Endothelial cell of umbilical vein (primary cell): ENCODE measurements at regions not wholly inside any gene's neighbourhood (a gene's known extent, or its start where the extent isn't known, plus 50 kb on each side); places are given as distances from the start of the nearest gene placed in this dataset.

Source experiments
- BruUV-seq: library from RNA; stranded (reverse); fragments of 400-500 nt; replicated peaks from 2 replicates; lab custom pipeline; 2021; lab: Mats Ljungman, UMichigan
- CTCF ChIA-PET: fragments of 300-600, 350-600 bp; sonication (Branson Sonifier 250); formaldehyde crosslinking; loops from one replicate; lab custom pipeline; 2021; ENCODE audit warnings: antibody characterized with exemption, inconsistent platforms; lab: Charles Lee
- POLR2A ChIA-PET: fragments of 300-600, 350-600 bp; sonication (Branson Sonifier 250); formaldehyde crosslinking; loops from one replicate; lab custom pipeline; 2021; ENCODE audit warnings: antibody characterized with exemption, inconsistent platforms; lab: Charles Lee
- DNase-seq: peaks from one replicate; pipeline ENCODE4 v3.0.0-alpha.2; 2011; ENCODE audit warnings: low read depth, low spot score
- FAIRE-seq: peaks from 2 replicates; lab custom pipeline; 2011; peaks lifted over from hg19 to GRCh38; lab: Jason Lieb, UNC
- H2AFZ ChIP-seq: 2 replicates; pipeline ENCODE4 v1.6.0; 2012; ENCODE audit warnings: low read depth, low read length, control low read depth, inconsistent platforms
- H3K27ac ChIP-seq: 2 replicates; pipeline ENCODE4 v1.5.1; 2011; ENCODE audit warnings: low read depth, mild to moderate bottlenecking, control low read depth, low read length, moderate library complexity; ENCODE audit not compliant: insufficient read depth
- H3K27me3 ChIP-seq, 2 experiments: 2 replicates each; pipeline versions ENCODE4 v1.6.0 to v1.6.1; 2011; ENCODE audit warnings: low read length in 2 of 2, mixed read lengths in 1 of 2; ENCODE audit not compliant: control insufficient read depth in 2 of 2, insufficient read depth in 2 of 2
- H3K36me3 ChIP-seq, 2 experiments: 2 replicates in 1 of 2; 3 replicates in 1 of 2; pipeline ENCODE4 v1.5.1; 2011; ENCODE audit warnings: low read length in 2 of 2, mild to moderate bottlenecking in 1 of 2, moderate library complexity in 1 of 2; ENCODE audit not compliant: control insufficient read depth in 2 of 2, insufficient read depth in 2 of 2; ENCODE audit errors: extremely low read depth in 1 of 2
- H3K4me1 ChIP-seq: 3 replicates; pipeline ENCODE4 v1.5.1; 2011; ENCODE audit warnings: mild to moderate bottlenecking, low read length; ENCODE audit not compliant: control insufficient read depth, insufficient read depth; ENCODE audit errors: extremely low read depth
- H3K4me2 ChIP-seq: 2 replicates; pipeline ENCODE4 v1.6.1; 2011; ENCODE audit warnings: low read length, control low read depth, mixed read lengths; ENCODE audit not compliant: insufficient read depth
- H3K4me3 ChIP-seq, 3 experiments: fragments of 200-600 bp in 1 of 3; sonication (generic), shearing (Covaris generic) in 1 of 3; replicated peaks in 1 of 3; 2 replicates each; pipeline ENCODE4 v1.5.1; 2011 to 2016; ENCODE audit warnings: control low read depth in 3 of 3, low read length in 3 of 3, mild to moderate bottlenecking in 2 of 3, inconsistent platforms in 1 of 3, low read depth in 1 of 3, moderate library complexity in 1 of 3; ENCODE audit not compliant: insufficient read depth in 1 of 3
- H3K79me2 ChIP-seq: 2 replicates; pipeline ENCODE4 v1.6.0; 2012; ENCODE audit warnings: low read length, inconsistent platforms; ENCODE audit not compliant: control insufficient read depth, insufficient read depth
- H3K9ac ChIP-seq: replicated peaks from 2 replicates; pipeline ENCODE3; 2011; ENCODE audit warnings: low read length, control low read depth; ENCODE audit not compliant: insufficient read depth; ENCODE audit errors: extremely low read depth
- H3K9me1 ChIP-seq: replicated peaks from 3 replicates; pipeline ENCODE4 v1.6.0; 2011; ENCODE audit warnings: mild to moderate bottlenecking, low read length; ENCODE audit not compliant: control insufficient read depth, insufficient read depth; ENCODE audit errors: extremely low read depth
- H3K9me3 ChIP-seq: replicated peaks from 2 replicates; pipeline ENCODE4 v1.5.1; 2012; ENCODE audit warnings: low read length, inconsistent platforms; ENCODE audit not compliant: control insufficient read depth, insufficient read depth
- H4K20me1 ChIP-seq: replicated peaks from 2 replicates; pipeline ENCODE3; 2011; ENCODE audit warnings: mild to moderate bottlenecking, low read length; ENCODE audit not compliant: control insufficient read depth, insufficient read depth; ENCODE audit errors: extremely low read depth
- EZH2 ChIP-seq: IDR thresholded peaks from 2 replicates; pipeline ENCODE4 v1.6.1; 2012; ENCODE audit warnings: borderline replicate concordance, low read depth, mild to moderate bottlenecking, moderate library complexity, low read length, inconsistent platforms; ENCODE audit not compliant: severe bottlenecking
- FOS ChIP-seq: IDR thresholded peaks from 2 replicates; pipeline ENCODE4 v1.6.1; 2011; ENCODE audit warnings: mild to moderate bottlenecking, low read length, moderate library complexity, borderline replicate concordance; ENCODE audit not compliant: insufficient read depth
- GATA2 ChIP-seq: IDR thresholded peaks from 2 replicates; pipeline ENCODE4 v1.7.0; 2011; ENCODE audit warnings: low read depth, mild to moderate bottlenecking, moderate library complexity, mixed read lengths, low read length; ENCODE audit not compliant: insufficient read length, insufficient read depth
- JUN ChIP-seq: IDR thresholded peaks from 2 replicates; pipeline ENCODE4 v1.6.1; 2011; ENCODE audit warnings: borderline replicate concordance, low read depth; ENCODE audit not compliant: insufficient read length, insufficient read depth
- MYC ChIP-seq: IDR thresholded peaks from one replicate; pipeline ENCODE4 v1.6.1; 2011; ENCODE audit warnings: mild to moderate bottlenecking, low read depth, low read length
- POLR2A ChIP-seq: IDR thresholded peaks from 2 replicates; pipeline ENCODE4 v1.6.1; 2012; ENCODE audit warnings: low read depth, mild to moderate bottlenecking, control low read depth, low read length
- POLR2AphosphoS5 ChIP-seq: IDR thresholded peaks from 2 replicates; pipeline ENCODE4 v1.6.1; 2012; ENCODE audit warnings: low read depth, mild to moderate bottlenecking, control low read depth, low read length, moderate library complexity; ENCODE audit not compliant: insufficient read depth
- dilution Hi-C: fragments of 300-500 bp; cut with MboI; formaldehyde crosslinking; loops from one replicate; pipeline ENCODE4 v1.15.0; 2019; ENCODE audit warnings: low sequenced_read_pairs; ENCODE audit not compliant: extremely low pct_ligation_motif_present
- intact Hi-C: fragments of 100-400 bp; cut with micrococcal nuclease; formaldehyde crosslinking; loops from one replicate; pipeline ENCODE4 v1.10.0; 2022
- TF ChIP-seq, protein P1 (sequence below): IDR thresholded peaks from 2 replicates; pipeline ENCODE4 v1.6.1; 2011; ENCODE audit not compliant: insufficient read depth, insufficient read length
- TF ChIP-seq, protein P2 (sequence below), 2 donors: IDR thresholded peaks; 1 replicate in 1 of 2; 2 replicates in 1 of 2; pipeline ENCODE4 v1.5.1; 2011; ENCODE audit warnings: low read length in 2 of 2, mild to moderate bottlenecking in 2 of 2, moderate library complexity in 2 of 2, control low read depth in 1 of 2, inconsistent platforms in 1 of 2, low read depth in 1 of 2; ENCODE audit not compliant: insufficient read depth in 1 of 2; ENCODE audit errors: extremely low read depth in 1 of 2

DNA sequence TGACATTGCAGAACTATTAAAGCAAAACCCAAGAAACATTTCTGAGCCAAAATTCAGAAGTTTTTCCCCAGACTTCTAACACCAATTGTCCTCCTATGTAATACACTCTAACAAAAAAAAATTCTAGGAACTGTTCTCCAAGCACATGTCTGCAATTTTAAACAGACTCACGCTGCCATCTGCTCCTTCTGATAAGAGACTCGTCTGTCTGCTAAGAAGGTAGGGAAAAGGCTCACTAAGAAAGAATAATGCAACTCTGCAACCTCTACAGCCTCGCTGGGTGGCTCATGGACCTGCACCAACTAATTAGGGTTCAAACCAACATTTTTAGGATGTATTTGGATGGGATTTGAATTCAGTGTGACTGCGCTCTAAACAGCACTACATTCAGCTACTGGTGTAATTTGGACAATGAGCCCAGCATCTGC is 366.5 kb downstream of the DSC3 start:
- ChIA-PET CTCF (no interaction called here), POLR2A (no interaction called here)
- dilution Hi-C loops: no loop called here

More for the DNA sequence above, 366.5 kb downstream of the DSC3 start:
- H3K4me1 ChIP-seq: no peaks in the 10 kb centered on the region
- TF ChIP-seq, protein P1, sequence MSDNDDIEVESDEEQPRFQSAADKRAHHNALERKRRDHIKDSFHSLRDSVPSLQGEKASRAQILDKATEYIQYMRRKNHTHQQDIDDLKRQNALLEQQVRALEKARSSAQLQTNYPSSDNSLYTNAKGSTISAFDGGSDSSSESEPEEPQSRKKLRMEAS: no peak
- TF ChIP-seq EZH2: no peak
- no peak for TF ChIP-seq POLR2A
- TF ChIP-seq POLR2AphosphoS5: no peak
- TF ChIP-seq, protein P2, sequence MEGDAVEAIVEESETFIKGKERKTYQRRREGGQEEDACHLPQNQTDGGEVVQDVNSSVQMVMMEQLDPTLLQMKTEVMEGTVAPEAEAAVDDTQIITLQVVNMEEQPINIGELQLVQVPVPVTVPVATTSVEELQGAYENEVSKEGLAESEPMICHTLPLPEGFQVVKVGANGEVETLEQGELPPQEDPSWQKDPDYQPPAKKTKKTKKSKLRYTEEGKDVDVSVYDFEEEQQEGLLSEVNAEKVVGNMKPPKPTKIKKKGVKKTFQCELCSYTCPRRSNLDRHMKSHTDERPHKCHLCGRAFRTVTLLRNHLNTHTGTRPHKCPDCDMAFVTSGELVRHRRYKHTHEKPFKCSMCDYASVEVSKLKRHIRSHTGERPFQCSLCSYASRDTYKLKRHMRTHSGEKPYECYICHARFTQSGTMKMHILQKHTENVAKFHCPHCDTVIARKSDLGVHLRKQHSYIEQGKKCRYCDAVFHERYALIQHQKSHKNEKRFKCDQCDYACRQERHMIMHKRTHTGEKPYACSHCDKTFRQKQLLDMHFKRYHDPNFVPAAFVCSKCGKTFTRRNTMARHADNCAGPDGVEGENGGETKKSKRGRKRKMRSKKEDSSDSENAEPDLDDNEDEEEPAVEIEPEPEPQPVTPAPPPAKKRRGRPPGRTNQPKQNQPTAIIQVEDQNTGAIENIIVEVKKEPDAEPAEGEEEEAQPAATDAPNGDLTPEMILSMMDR (IDR thresholded peaks at IDR 0.05; ENCODE audit: extremely low read depth in 1 of 2, insufficient read depth in 1 of 2, low read depth in 1 of 2, low read length in 2 of 2): no peak
- TF ChIP-seq FOS: no peak
- no peak for TF ChIP-seq GATA2
- no peak for TF ChIP-seq JUN
- TF ChIP-seq MYC: no peak
- FAIRE-seq: no peak
- H3K9me1 ChIP-seq: no peaks in the 10 kb centered on the region
- no peak overlapping the region for H3K4me3 ChIP-seq
- H3K9ac ChIP-seq: no peak overlapping the region
- H2AFZ ChIP-seq: no peak overlapping the region
- no peak for DNase-seq
- H3K36me3 ChIP-seq: no peaks in the 10 kb centered on the region
- H3K9me3 ChIP-seq: peaks cover 3% of the 10 kb centered on the region
- intact Hi-C loops: no loop called here
- no peaks in the 10 kb centered on the region for H3K79me2 ChIP-seq
- H3K27ac ChIP-seq: no peak overlapping the region
- no TSS peak for BruUV-seq
- no peaks in the 10 kb centered on the region for H4K20me1 ChIP-seq
- no peaks in the 10 kb centered on the region for H3K27me3 ChIP-seq
- no peak overlapping the region for H3K4me2 ChIP-seq
